HG03342 (cell line): ENCODE measurements at regions not wholly inside any gene's neighbourhood (a gene's known extent, or its start where the extent isn't known, plus 50 kb on each side); places are given as distances from the start of the nearest gene placed in this dataset.
"Not testable (repeated sequence)": the region's sequence is repeated elsewhere in the genome, so short reads cannot be mapped to it uniquely, and the experiment has no call there.

Source experiments
- ATAC-seq: cut with Tn5 transposase; IDR thresholded peaks from one replicate; pipeline ENCODE4 v1.9.1; 2021; ENCODE audit warnings: mild to moderate bottlenecking, moderate library complexity; ENCODE audit not compliant: unreplicated experiment

DNA sequence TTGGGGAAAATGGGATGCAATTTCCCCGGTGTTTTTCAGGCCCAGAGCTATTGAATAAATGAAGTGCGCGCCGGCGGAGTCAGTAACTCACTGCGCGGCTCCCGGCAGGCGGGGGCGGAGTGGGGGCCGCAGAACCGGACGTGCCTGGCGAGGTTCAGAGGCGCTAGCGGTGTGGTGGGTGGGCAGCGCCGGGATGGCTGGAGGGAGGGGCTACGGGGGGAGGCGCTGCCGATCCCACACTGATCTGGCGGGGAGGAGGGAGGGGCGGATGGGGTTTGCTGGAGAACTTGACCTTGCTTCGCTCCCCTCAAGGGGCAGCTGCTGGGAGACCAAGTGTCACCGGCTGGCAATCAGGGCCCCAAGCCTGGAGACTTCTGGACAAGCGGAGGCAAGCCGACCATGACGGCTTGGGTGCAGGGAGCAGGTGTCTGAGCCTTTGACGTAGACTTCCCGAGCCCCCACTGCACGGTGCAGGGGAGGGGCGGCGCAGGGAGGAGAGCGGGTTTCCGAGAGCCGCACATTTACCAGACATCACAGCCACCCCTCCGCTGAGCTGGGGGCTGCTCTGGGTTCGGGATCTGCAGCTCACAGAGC lies 174.1 kb upstream of the RTL1 start:
- no peak for ATAC-seq

GRCh38 chr14:101078170-101078891 lies 174.8 kb upstream of the RTL1 start:
- no peak for ATAC-seq

- ATAC-seq = no peak
These were observed 175.3 kb upstream of the RTL1 start for GRCh38 chr14:101078892-101079221.

DNA sequence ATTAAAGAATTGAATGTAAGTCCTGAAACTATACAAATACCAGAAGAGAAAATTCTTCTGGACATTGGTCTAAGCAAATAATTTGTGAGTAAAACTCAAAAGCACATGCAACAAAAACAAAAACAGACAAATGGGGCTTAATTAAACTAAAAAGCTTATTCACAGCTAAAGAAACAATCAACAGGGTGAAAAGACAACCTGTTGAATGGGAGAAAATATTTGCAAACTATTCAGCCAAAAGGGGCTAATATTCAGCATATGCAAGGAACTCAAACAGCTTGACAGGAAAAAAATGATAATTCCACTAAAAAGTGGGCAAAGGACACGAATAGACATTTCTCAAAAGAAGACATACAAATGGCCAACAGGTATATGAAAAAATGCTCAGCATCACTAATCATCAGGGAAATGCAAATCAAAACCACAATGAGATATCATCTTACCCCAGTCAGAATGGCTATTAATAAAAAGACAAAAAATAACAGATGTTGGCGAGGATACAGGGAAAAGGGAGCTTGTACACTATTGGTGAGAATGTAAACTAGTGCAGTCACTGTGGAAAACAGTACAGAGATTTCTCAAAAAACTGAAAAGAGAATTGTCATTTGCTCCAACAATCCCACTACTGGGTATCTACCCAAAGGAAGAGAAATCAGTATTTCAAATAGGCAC lies 177.5 kb upstream of the RTL1 start:
- no peak for ATAC-seq

DNA sequence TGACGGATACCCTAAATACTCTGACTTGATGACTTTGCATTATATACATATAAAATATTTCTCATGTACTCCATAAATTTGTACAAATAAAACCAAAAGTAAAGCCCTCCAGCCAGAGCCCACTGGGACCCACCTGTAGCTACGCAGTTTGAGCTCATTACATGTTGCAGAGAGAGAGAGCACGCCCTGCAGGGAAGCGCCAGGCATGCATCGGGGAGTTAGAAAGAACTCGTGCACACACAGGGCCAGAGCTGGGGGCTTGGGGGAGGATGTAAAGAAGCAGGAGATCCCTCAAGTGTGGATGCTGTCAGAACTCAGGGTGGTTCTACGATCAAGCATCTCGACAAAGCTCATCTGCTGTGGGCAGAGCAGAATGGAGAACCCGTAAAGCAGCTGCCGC lies 178.5 kb upstream of the RTL1 start:
- ATAC-seq = no peak

DNA sequence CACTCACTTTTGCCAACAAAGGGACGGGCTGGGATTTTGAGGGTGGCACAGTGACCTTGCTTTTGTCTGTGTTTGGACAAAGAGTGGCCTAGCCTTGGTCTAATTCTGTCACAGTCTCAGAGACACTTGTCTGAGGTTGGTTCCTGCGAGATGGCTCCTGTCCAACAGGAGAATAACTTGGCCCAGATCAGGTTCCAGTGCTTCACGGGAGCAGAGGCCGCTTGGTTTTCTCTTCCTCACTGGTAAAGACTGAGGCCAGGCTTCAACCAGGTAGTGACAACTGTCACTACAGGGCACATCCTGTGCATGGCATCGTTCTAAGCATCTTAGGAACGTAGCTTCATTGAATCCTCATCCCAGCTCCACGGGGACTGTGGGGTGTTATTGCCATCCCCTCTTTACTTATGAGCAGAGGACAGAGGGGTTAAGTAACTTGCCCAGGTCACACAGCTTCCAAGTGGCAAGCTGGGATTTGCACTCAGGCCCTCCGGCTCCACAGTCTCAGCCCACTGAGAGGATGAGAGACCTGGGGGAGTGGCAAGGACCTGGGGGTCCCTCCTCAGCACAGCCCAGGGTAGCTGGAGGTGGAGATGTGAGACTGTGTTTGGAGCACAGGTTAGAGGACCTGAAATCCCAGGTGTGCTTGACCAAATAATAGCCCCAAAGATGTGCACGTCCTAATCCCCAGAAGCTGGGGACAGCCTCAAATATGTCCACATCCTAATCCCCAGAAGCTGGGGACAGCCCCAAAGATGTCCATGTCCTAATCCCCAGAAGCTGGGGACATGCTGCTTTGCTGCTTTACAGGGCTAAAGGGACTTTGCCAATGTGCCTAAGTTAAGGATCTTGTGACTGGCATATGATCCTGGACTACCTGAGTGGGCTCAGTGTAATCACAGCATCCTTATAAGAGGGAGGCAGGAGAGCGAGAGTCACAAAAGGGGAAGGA lies 179.2 kb upstream of the RTL1 start:
- no peak for ATAC-seq

DNA sequence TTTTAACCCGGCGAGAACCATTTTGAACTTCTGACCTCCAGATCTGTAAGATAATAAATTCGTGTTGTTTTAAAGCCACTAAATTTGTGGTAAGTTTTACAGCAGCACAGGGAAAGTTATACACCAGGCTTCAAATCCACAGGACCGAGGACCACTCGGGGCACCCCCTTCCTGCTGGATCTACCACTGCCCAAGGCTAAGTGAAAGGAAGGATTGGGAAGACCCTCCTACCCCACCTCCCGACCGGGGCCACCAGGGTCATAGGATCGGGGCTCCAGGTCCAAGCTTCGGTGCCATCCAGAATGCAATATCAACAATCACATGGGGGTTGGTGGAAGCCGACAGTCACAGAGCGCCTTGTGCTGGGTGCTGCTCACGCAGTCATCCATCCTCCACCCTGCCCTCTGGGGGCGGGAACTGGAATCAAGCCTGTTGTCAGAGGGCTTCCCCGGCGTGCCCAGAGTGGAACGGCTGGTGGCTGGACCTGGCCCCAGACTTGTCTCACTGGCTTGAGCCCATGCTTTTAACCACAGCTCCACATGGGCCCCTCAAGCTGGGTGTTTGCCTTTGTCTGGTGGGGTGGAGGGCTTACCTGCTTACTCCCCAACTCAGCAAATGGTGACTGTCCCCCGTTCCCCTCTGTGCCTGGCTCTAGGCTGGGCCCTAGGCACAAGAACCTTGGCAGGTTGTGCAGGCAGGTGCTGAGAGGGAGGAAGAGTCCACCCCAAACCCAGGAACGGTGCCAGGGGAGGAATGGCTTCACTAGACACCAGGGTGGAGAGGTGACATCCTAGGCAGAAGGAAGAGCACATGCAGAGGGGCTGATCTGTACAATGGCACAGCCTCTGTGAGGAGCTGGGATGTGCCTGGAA lies 180.3 kb upstream of the RTL1 start:
- ATAC-seq = no peak

GRCh38 chr14:101084436-101084826 lies 180.9 kb upstream of the RTL1 start:
- no peak for ATAC-seq

DNA sequence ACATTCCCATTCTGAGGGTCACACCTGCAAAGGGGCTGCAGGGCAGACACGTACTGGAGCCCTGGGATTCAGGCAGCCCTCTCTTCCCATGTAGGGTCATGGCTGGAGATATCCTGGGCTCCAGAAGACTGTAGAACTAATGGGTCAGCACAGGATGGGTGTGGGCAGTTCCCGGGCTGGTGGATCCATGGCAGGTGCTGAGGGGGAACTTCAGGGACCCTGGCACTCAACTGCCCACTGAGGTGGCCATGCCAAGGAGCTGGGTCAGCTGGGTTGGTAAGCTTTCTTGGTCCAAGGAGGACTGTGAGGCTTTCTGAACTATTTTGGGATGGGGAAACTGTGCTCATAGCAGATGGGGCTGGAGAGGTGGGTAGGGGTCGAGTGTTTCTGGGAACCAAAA lies 183.4 kb upstream of the RTL1 start:
- ATAC-seq = no peak

DNA sequence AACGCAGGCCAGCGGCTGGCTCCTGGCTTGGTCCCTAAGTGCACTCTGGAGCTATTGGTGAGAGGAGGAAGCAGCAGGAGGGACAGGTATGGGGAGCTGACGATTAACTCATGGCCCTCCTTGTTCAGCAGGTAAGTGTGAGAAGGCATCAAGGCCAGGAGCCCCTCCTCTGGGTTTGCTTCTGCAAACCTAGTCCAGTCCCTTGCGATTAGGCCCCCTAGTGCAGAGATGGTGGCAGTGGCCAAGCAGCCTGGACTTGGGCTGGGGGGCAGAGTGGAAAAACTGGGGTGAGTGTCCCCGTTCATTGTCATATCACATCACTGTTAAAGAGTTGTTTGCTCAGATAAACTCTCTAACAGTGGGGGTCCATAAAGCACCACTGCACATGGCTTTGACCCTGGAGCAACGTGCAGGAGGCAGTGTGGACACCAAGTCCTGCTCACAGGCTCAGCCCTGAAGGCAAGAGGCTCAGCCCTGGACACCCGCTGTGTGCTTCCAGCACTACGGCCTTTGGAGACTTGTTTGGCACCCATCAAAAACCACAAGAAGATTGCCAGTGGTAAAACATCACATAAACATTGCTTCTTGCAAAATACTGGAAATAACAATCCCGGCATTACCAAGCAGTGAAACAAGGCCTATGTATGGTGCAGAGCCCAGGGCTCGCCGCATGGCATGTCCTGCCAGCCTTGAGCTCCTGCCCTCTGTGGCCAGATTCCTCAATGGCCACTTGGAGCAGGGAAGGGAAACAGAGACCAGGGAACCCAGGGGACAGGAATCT lies 184.3 kb upstream of the RTL1 start:
- ATAC-seq = no peak

DNA sequence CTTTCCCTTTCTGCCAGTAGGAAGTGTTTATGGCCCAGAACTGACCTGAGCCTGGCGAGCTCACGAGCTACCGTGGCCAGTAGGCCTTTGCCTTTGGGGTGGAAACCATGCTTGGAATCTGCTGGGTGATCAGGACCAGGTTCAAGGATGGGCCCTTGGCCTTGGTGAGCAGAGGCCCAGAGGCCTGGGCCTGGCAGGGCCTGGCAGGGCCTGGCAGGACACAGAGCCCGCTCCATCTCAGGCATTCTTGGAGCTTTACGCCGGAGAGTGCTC lies 184.8 kb upstream of the RTL1 start:
- no peak for ATAC-seq

GRCh38 chr14:101088714-101089113 lies 185.2 kb upstream of the RTL1 start:
- no peak for ATAC-seq

DNA sequence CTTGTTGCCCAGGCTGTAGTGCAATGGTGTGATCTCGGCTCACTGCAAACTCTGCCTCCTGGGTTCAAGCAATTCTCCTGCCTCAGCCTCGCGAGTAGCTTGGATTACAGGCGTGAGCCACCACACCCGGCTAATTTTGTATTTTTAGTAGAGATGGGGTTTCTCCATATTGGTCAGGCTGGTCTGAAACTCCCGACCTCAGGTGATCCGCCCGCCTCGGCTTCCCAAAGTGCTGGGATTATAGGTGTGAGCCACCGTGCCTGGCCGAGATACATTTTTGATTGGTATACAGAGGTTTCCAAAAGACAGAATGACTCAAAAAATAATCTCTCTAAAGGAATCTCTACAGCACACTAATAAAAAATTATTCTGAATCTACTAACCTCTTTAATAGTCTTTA lies 187.0 kb upstream of the RTL1 start:
- not testable (repeated sequence) for ATAC-seq

DNA sequence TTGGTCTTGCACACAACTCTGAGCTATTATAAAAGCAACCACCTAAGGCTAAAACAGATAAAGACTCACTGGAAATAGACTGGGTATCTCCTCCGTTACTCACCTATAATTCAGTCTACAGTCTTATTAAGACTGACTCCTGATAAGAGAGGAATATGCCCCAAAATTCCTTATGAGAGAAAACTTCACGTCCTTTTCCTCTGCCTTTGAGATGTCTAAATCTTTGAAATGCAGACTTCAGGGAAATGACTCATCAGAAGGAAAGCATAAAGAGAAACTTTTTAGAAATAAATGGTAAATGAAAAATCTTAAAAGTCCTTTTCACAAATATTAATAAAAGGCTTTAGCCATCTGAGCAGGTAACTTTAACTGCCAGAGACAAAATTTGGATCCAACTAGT lies 187.5 kb upstream of the RTL1 start:
- ATAC-seq = no peak

GRCh38 chr14:101094916-101095315 lies 191.4 kb upstream of the RTL1 start:
- ATAC-seq = not testable (repeated sequence)

DNA sequence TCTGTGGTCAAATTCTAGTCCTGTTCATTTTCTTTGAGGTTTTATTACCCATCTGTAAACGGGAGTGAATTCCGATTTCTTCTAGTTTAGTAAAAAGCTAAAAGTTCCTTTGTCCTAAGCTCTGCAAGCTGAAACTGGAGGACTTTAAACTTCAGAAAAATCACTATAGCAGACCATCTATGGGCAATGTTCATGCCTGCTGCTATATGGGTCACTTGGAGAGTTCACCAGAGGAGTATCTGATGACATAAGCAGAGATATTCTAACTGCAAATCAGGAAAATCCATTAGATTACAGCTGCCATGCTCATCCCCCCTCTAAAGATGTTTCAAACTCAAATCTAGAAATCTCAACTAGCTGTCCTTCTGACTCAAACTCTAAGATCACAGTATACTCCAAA lies 193.0 kb upstream of the RTL1 start:
- ATAC-seq = no peak

- ATAC-seq = no peak
These were observed 193.7 kb upstream of the RTL1 start for GRCh38 chr14:101097109-101097793.

DNA sequence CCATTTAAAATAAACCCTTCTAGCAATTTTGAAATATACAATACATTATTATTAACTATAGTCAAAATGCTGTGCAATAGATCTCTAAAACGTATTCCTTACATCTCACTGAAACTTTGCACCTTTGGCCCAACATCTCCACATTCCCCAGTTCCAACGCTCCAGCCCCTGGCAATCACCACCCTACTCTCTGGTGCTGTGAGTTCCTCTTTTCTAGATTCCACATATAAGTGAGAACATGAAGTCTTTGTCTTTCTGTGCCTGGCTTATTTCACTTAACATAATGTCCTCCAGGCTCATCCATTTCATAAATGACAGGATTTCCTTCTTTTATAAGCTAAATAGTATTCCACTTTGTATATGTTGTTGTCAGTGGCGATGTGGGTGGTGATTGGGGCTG lies 194.7 kb upstream of the RTL1 start:
- no peak for ATAC-seq

GRCh38 chr14:101098641-101099040 lies 195.1 kb upstream of the RTL1 start:
- ATAC-seq = no peak
